Upper lobe of left lung (tissue), 4 donors: ENCODE measurements at regions not wholly inside any gene's neighbourhood (a gene's known extent, or its start where the extent isn't known, plus 50 kb on each side); places are given as distances from the start of the nearest gene placed in this dataset.

Experiments
- POLR2A ChIP-seq, 4 donors: fragments of 450-650 bp; IDR thresholded peaks; one replicate each; pipeline ENCODE4 v1.5.1; 2016 to 2017; ENCODE audit warnings: antibody characterized with exemption in 4 of 4, mild to moderate bottlenecking in 2 of 4
- TF ChIP-seq, protein P1 (sequence below), 6 experiments: fragments of 450-650 bp in 4 of 6; fragments of 200-600 bp in 2 of 6; sonication (generic) in 2 of 6; IDR thresholded peaks; one replicate each; pipeline ENCODE4 v1.5.1; 2016 to 2019; ENCODE audit warnings: antibody characterized with exemption in 6 of 6

DNA sequence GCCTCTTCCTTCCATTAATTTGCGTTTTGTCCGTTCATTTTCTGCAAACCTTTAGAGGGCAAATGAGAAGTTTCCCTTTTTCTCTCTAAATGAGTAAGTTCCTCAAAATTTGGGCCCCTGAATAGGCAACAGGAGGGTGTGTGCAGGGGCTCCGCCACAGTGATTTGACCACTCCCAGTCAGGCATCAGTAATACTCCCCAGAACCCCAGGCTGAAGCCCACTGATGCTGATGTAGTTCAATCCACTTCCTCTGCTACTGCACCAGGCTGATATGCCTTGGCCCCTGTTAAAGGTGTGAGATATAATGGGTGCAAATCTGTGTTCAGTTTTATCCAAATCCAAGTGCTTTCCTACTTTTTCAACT lies 1150.0 kb downstream of the RPIA start:
- TF ChIP-seq, protein P1, sequence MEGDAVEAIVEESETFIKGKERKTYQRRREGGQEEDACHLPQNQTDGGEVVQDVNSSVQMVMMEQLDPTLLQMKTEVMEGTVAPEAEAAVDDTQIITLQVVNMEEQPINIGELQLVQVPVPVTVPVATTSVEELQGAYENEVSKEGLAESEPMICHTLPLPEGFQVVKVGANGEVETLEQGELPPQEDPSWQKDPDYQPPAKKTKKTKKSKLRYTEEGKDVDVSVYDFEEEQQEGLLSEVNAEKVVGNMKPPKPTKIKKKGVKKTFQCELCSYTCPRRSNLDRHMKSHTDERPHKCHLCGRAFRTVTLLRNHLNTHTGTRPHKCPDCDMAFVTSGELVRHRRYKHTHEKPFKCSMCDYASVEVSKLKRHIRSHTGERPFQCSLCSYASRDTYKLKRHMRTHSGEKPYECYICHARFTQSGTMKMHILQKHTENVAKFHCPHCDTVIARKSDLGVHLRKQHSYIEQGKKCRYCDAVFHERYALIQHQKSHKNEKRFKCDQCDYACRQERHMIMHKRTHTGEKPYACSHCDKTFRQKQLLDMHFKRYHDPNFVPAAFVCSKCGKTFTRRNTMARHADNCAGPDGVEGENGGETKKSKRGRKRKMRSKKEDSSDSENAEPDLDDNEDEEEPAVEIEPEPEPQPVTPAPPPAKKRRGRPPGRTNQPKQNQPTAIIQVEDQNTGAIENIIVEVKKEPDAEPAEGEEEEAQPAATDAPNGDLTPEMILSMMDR (IDR thresholded peaks at IDR 0.05): no peak
- TF ChIP-seq POLR2A (IDR thresholded peaks at IDR 0.05): no peak
